ENCODE measurements at regions not wholly inside any gene's neighbourhood (a gene's known extent, or its start where the extent isn't known, plus 50 kb on each side); places are given as distances from the start of the nearest gene placed in this dataset.

GRCh38 chr1:221227460-221227859, 348.2 kb downstream of the HLX start (continued):
- TF ChIP-seq, protein P1, sequence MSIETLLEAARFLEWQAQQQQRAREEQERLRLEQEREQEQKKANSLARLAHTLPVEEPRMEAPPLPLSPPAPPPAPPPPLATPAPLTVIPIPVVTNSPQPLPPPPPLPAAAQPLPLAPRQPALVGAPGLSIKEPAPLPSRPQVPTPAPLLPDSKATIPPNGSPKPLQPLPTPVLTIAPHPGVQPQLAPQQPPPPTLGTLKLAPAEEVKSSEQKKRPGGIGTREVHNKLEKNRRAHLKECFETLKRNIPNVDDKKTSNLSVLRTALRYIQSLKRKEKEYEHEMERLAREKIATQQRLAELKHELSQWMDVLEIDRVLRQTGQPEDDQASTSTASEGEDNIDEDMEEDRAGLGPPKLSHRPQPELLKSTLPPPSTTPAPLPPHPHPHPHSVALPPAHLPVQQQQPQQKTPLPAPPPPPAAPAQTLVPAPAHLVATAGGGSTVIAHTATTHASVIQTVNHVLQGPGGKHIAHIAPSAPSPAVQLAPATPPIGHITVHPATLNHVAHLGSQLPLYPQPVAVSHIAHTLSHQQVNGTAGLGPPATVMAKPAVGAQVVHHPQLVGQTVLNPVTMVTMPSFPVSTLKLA (IDR thresholded peaks at IDR 0.05): no peak

DNA sequence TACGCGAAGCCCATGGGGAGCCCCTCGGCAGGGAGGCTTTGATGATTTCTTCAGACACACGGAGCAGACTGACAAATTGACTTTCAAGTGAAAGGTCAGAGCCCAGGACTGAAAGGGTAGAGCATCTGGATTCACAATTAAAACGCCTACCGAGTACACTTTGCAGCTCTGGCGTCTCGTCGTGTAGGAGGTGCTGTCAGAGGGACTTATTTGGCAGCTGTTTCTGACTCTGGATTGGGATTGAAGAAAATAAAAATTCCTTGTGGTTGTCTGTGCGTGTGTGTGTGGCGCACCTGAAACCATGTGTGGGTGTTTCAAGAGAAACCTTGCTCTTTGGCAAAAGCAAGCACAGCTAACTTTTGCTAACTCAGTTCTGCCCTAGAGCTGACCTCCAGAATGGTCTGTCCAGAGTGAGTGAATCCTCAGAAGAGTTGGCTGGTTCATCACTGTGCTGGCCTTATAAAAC, 348.7 kb downstream of the HLX start:
- FAIRE-seq (no peak), DNase-seq (ENCODE audit: low spot score) (no peak), ATAC-seq (no peak)
- no peak overlapping the region for H3K27ac ChIP-seq (ENCODE audit: extremely low read length, insufficient read depth, low read length)
- peaks cover 5% of the 10 kb centered on the region for H3K9me3 ChIP-seq (ENCODE audit: low read length)
- H3K9ac ChIP-seq (ENCODE audit: insufficient read depth, low read depth, low read length): no peak overlapping the region
- H3K36me3 ChIP-seq (replicated peaks in 1 of 2; ENCODE audit: control insufficient read depth in 1 of 2, insufficient read depth in 2 of 2, low read length in 2 of 2): no peaks in the 10 kb centered on the region
- no peaks in the 10 kb centered on the region for H3K79me2 ChIP-seq (ENCODE audit: insufficient read depth, low read length)
- WGBS (ENCODE audit: low lambda C conversion rate): 14% methylated on average over 11 of the region's 11 CpGs
- ChIA-PET POLR2A (no interaction called here), CTCF (ENCODE audit: low intra/inter-chr PET ratio, low total read pairs) (no interaction called here)
- intact Hi-C loops (cut with micrococcal nuclease; ENCODE audit: unreplicated experiment): no loop called here
- no peak overlapping the region for H3K4me3 ChIP-seq (replicated peaks in 1 of 3; ENCODE audit: insufficient read depth in 1 of 3, low read depth in 2 of 3, low read length in 3 of 3)
- no peaks in the 10 kb centered on the region for H3K4me1 ChIP-seq (ENCODE audit: insufficient read depth, low read length)
- BruUV-seq (replicated peaks): no TSS peak
- no peak overlapping the region for H3K4me2 ChIP-seq (ENCODE audit: low read depth, low read length)
- H3K27me3 ChIP-seq (ENCODE audit: control insufficient read depth in 1 of 2, insufficient read depth in 2 of 2, low read length in 2 of 2): no peaks in the 10 kb centered on the region; a peak in 1 of 5 replicates
- in situ Hi-C loops (cut with HindIII; ENCODE audit: extremely low pct_ligation_motif_present, low pct_unique_long_range_greater_than_20kb): no loop called here
- H4K20me1 ChIP-seq (ENCODE audit: insufficient read depth, low read length): no peaks in the 10 kb centered on the region
- H2AFZ ChIP-seq (ENCODE audit: low read length): no peak overlapping the region
- TF ChIP-seq TBX3 (IDR thresholded peaks at IDR 0.05; ENCODE audit: borderline replicate concordance) (no peak), MBNL3 (CRISPR knock-in tag; conservative IDR thresholded peaks at IDR 0.05) (no peak)
- TF ChIP-seq, protein P2, sequence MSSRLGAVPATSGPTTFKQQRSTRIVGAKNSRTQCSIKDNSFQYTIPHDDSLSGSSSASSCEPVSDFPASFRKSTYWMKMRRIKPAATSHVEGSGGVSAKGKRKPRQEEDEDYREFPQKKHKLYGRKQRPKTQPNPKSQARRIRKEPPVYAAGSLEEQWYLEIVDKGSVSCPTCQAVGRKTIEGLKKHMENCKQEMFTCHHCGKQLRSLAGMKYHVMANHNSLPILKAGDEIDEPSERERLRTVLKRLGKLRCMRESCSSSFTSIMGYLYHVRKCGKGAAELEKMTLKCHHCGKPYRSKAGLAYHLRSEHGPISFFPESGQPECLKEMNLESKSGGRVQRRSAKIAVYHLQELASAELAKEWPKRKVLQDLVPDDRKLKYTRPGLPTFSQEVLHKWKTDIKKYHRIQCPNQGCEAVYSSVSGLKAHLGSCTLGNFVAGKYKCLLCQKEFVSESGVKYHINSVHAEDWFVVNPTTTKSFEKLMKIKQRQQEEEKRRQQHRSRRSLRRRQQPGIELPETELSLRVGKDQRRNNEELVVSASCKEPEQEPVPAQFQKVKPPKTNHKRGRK (CRISPR knock-in tag; IDR thresholded peaks at IDR 0.05): no peak

All from HepG2 (cell line).